ENCODE measurements at regions not wholly inside any gene's neighbourhood (a gene's known extent, or its start where the extent isn't known, plus 50 kb on each side); places are given as distances from the start of the nearest gene placed in this dataset.
"Not testable (repeated sequence)": the region's sequence is repeated elsewhere in the genome, so short reads cannot be mapped to it uniquely, and the experiment has no call there.

- TF ChIP-seq CTCF (IDR thresholded peaks at IDR 0.05; ENCODE audit: poor library complexity, severe bottlenecking): no peak
- Histone ChIP-seq H3K36me3 (ENCODE audit: low read depth) (no peaks in the 10 kb centered on the region), H3K4me3 (ENCODE audit: severe bottlenecking) (no peak overlapping the region), H3K27me3 (ENCODE audit: insufficient read depth, poor library complexity, severe bottlenecking) (no peaks in the 10 kb centered on the region), H3K27ac (ENCODE audit: poor library complexity, severe bottlenecking) (no peak overlapping the region), H3K9me3 (ENCODE audit: severe bottlenecking) (no peaks in the 10 kb centered on the region), H3K4me1 (ENCODE audit: insufficient read depth, poor library complexity, severe bottlenecking) (no peaks in the 10 kb centered on the region)
- DNase-seq (ENCODE audit: low spot score) (no peak), ATAC-seq (ENCODE audit: low read depth) (no peak)
Measured at GRCh38 chr10:10722422-10722821, 295.2 kb upstream of the CELF2 start.

GRCh38 chr10:10725196-10725595 is 292.5 kb upstream of the CELF2 start:
- Histone ChIP-seq H3K36me3 (ENCODE audit: low read depth) (no peaks in the 10 kb centered on the region), H3K9me3 (ENCODE audit: severe bottlenecking) (no peaks in the 10 kb centered on the region), H3K27ac (ENCODE audit: poor library complexity, severe bottlenecking) (no peak overlapping the region), H3K4me3 (ENCODE audit: severe bottlenecking) (no peak overlapping the region), H3K27me3 (ENCODE audit: insufficient read depth, poor library complexity, severe bottlenecking) (no peaks in the 10 kb centered on the region), H3K4me1 (ENCODE audit: insufficient read depth, poor library complexity, severe bottlenecking) (no peaks in the 10 kb centered on the region)
- ATAC-seq (ENCODE audit: low read depth) (no peak), DNase-seq (ENCODE audit: low spot score) (no peak)
- TF ChIP-seq CTCF (IDR thresholded peaks at IDR 0.05; ENCODE audit: poor library complexity, severe bottlenecking): no peak

GRCh38 chr10:10726101-10726500 is 291.6 kb upstream of the CELF2 start:
- Histone ChIP-seq H3K9me3 (ENCODE audit: severe bottlenecking) (no peaks in the 10 kb centered on the region), H3K36me3 (ENCODE audit: low read depth) (no peaks in the 10 kb centered on the region), H3K27me3 (ENCODE audit: insufficient read depth, poor library complexity, severe bottlenecking) (no peaks in the 10 kb centered on the region), H3K4me3 (ENCODE audit: severe bottlenecking) (no peak overlapping the region), H3K27ac (ENCODE audit: poor library complexity, severe bottlenecking) (no peak overlapping the region), H3K4me1 (ENCODE audit: insufficient read depth, poor library complexity, severe bottlenecking) (no peaks in the 10 kb centered on the region)
- no peak for TF ChIP-seq CTCF (IDR thresholded peaks at IDR 0.05; ENCODE audit: poor library complexity, severe bottlenecking)
- ATAC-seq (ENCODE audit: low read depth) (no peak), DNase-seq (ENCODE audit: low spot score) (no peak)

- not testable (repeated sequence) for H3K4me1 ChIP-seq (ENCODE audit: insufficient read depth, poor library complexity, severe bottlenecking); H3K4me3 ChIP-seq (ENCODE audit: severe bottlenecking); H3K36me3 ChIP-seq (ENCODE audit: low read depth); H3K27me3 ChIP-seq (ENCODE audit: insufficient read depth, poor library complexity, severe bottlenecking); H3K27ac ChIP-seq (ENCODE audit: poor library complexity, severe bottlenecking); H3K9me3 ChIP-seq (ENCODE audit: severe bottlenecking); DNase-seq (ENCODE audit: low spot score); ATAC-seq (ENCODE audit: low read depth)
Measured at GRCh38 chr10:10727411-10727810, 290.3 kb upstream of the CELF2 start.

- Histone ChIP-seq H3K27ac (ENCODE audit: poor library complexity, severe bottlenecking) (no peak overlapping the region), H3K4me3 (ENCODE audit: severe bottlenecking) (no peak overlapping the region), H3K36me3 (ENCODE audit: low read depth) (no peaks in the 10 kb centered on the region), H3K27me3 (ENCODE audit: insufficient read depth, poor library complexity, severe bottlenecking) (no peaks in the 10 kb centered on the region), H3K4me1 (ENCODE audit: insufficient read depth, poor library complexity, severe bottlenecking) (no peaks in the 10 kb centered on the region), H3K9me3 (ENCODE audit: severe bottlenecking) (no peaks in the 10 kb centered on the region)
- TF ChIP-seq CTCF (IDR thresholded peaks at IDR 0.05; ENCODE audit: poor library complexity, severe bottlenecking): no peak
- ATAC-seq (ENCODE audit: low read depth) (peak; percentile 36; the same call in 1 of the 3 replicates), DNase-seq (ENCODE audit: low spot score) (no peak)
Measured at GRCh38 chr10:10727812-10728211, 289.9 kb upstream of the CELF2 start.

All from RWPE2 (cell line).